AML-193 (cell line): ENCODE measurements at regions not wholly inside any gene's neighbourhood (a gene's known extent, or its start where the extent isn't known, plus 50 kb on each side); places are given as distances from the start of the nearest gene placed in this dataset.
"Not testable (repeated sequence)": the region's sequence is repeated elsewhere in the genome, so short reads cannot be mapped to it uniquely, and the experiment has no call there.

Experiments used
- DNase-seq, 2 experiments: peaks; one replicate each; lab custom pipeline; 2025; lab: John Stamatoyannopoulos, UW

DNA sequence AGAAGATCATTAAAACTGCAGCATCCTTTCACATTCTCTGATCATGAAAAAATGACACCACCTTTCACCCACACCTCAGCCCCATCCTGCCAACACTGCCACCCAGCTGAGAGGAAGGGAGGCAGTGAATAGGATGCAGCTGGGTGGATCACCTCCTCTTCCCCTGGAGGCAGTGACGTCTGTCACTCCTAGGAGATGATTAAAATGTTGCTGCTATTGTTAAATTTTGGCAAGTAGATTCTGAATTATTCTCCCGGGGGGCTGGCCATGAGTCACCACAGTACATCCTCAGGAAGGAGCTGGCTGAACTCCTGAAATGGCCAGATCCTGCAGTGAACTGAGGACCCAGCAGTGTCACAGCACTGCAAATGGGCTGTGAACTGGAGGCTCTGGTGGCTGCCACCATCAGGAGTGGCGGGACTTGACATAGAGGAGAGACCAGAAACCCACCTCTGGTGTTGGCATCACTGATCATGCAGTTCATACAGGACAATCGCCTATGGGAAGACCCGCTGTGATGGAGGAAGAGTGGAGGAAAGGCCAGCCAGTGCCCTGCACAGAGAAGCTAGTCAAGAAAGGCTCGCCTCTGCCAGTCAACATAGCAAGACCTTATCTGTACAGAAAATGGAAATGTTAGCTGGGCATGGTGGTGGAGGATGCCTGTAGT is 199.1 kb downstream of the FAM43A start:
- DNase-seq: no peak

GRCh38 chr3:194885766-194886165 is 200.1 kb downstream of the FAM43A start:
- DNase-seq: no peak

- no peak for DNase-seq
Measured at GRCh38 chr3:194886836-194887235, 201.2 kb downstream of the FAM43A start.

DNA sequence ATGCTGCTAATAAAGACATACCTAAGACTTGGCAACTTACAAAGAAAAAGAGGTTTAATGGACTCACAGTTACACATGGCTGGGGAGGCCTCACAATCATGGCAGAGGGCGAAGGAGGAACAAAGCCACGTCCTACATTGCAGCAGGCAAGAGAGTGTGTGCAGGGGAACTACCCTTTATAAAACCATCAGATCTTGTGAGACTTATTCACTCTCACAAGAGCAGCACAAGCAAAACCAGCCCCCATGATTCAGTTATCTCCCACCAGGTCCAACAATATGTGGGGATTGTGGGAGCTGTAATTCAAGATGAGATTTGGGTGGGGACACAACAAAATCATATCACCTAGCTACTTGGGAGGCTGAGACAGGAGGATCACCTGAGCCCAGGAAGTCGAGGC is 202.4 kb downstream of the FAM43A start:
- not testable (repeated sequence) for DNase-seq

DNA sequence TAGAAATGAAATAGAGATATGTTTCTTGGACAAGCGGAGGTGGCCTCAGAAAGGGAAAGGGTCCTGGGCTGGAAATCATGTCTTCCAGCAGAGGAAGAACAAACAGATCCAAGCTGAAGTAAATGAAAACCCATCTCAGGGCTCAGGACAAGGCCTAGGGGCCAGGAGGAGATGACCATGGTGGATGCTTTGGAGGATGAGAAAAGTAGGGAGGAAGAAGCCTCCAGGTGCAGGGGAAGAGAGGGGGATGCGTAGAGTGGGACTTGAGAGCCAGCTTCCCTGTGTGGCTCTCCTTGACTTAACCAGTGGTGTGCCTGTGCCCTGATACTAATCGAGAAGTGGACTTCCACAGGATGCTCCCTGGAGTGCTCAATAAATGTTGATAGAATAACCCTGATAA is 203.2 kb downstream of the FAM43A start:
- no peak for DNase-seq

GRCh38 chr3:194890091-194890490 is 204.4 kb downstream of the FAM43A start:
- no peak for DNase-seq

GRCh38 chr3:194893121-194893987 is 207.7 kb downstream of the FAM43A start:
- DNase-seq: no peak

- DNase-seq: no peak
Measured at GRCh38 chr3:194894538-194894937, 208.9 kb downstream of the FAM43A start.

GRCh38 chr3:194900854-194901522 is 215.3 kb downstream of the FAM43A start:
- no peak for DNase-seq

DNA sequence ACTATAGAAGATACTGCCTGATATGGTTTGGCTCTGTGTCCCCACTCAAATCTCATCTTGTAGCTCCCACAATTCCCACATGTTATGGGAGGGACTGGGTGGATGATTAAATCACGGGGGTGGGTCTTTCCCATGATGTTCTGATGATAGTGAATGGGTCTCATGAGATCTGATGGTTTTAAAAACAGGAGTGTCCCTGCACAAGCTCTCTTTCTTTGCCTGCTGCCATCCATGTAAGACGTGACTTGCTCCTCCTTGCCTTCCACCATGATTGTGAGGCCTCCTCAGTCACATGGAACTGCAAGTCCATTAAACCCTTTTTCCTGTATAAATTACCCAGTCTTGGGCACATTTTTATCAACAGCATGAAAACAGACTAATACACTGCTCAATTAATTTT is 217.8 kb downstream of the FAM43A start:
- not testable (repeated sequence) for DNase-seq

DNA sequence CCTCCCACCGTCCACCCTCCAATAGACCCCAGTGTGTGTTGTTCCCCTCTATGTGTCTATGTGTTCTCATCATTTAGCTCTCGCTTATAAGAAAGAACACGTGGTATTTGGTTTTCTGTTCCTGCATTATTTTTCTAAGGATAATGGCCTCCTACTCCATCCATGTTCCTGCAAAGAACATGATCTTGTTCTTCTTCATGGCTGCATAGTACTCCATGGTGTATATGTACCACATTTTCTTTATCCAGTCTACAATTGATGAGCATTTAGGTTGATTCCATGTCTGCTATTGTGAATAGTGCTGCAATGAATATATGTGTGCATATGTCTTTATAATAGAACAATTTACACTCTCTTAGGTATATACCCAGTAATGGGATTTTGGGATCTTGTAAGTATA is 219.3 kb downstream of the FAM43A start:
- DNase-seq: not testable (repeated sequence)

- DNase-seq: no peak
Measured at GRCh38 chr3:194905696-194906095, 220.0 kb downstream of the FAM43A start.

GRCh38 chr3:194906229-194906629 is 220.5 kb downstream of the FAM43A start:
- no peak for DNase-seq

- no peak for DNase-seq
Measured at GRCh38 chr3:194906970-194907629, 221.4 kb downstream of the FAM43A start.

DNA sequence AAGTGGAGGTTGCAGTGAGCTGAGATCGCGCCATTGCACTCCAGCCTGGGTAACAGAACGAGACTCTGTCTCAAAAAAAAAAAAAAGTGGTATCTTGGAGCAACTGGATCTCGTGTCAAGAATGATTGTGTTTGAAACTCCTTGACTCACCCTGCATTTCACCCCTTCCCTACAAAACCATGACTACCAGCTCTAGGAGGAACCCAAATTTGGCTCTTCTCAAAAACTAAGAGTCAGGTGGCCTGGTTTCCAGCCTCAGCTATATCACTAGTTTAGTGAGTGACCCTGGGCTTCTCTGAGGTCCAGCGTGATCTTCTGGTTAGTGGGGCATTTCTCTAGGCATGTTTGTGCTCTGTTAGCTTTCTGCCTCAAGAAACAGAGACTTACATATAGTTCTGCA is 222.1 kb downstream of the FAM43A start:
- no peak for DNase-seq

GRCh38 chr3:194908496-194908895 is 222.8 kb downstream of the FAM43A start:
- DNase-seq: no peak

- no peak for DNase-seq
Measured at GRCh38 chr3:194908972-194909371, 223.3 kb downstream of the FAM43A start.

DNA sequence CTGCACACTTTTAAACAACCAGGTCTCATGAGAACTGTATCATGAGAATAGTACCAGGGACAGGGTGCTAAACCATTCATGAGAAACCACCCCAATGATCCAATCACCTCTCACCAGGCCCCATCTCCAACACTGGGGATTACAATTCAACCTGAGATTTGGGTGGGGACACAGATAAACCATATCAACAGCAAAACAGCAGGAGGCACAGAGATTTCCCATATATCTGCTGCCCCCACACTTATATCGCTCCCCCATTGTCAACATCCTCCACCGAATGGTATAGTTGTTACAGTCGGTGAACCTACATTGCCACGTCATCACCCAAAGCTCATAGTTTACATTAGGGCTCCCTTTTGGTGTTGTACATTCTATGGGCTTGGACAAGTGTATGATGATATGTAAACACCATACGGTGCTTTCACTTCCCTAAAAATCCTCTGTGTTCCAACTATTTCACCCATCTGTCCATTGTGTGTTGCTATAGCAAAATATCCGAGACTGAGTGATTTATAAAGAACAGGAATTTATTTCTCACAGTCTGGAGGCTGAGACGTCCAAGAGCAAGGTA is 224.8 kb downstream of the FAM43A start:
- DNase-seq: no peak

- no peak for DNase-seq
Measured at GRCh38 chr3:194913316-194913715, 227.6 kb downstream of the FAM43A start.

DNA sequence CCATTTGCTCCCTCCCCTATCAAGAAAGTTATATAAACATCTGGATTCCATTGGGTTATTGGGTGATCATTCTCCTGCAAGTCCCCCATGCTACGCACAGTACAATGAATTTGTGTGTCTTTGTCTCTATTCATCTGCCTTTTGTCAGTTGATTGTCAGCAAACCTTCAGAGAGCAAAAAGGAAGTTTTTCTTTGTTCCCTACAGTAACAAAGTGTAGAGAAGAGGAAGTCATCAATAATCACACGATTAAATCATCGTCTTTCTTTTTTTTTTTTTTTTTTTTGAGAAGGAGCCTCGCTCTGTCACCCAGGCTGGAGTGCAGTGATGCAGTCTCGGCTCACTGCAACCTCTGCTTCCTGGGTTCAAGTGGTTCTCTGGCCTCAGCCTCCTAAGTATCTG is 239.2 kb downstream of the FAM43A start:
- DNase-seq: peak in 1 of 2 experiments; percentile 26

DNA sequence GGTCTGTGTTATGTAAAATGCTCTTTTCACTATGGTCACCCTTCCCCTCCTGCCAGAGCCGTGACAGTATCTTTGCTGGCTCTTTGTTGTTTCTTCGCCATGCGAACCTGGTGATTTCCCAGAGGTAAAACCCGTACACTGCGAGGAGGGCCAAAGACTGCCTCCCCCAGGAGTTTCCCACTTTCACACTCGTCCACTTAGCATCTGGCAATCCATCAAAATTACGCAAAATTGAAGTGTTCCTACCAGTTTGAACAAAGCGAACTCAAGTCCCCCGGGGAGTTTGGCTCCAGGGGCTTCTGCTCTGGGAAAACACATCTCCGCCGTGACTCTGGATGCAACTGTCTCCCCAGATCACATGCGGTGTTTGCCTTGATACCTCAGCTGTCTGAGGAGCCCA is 239.9 kb downstream of the FAM43A start:
- no peak for DNase-seq

DNA sequence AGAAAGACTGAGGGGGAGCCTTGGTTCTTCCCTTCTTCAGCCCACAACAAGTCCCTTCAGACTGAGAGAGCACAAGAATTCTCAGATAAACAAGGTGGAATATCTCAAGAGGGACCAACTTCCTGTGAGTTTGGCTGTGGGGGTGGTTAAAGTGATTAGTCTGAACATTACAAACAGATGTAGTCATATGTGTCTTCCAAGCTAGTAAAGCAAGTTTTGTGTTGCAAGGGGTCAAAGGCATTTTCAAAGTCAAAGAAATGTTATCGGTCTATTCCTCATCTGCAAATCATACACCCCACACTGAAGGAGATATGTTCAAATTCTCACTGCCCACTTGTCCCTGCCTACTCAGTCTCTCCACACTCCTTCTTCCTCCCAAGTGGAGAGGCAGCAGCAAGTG is 242.5 kb downstream of the FAM43A start:
- DNase-seq: no peak
